HG03175 (cell line): ENCODE measurements at regions not wholly inside any gene's neighbourhood (a gene's known extent, or its start where the extent isn't known, plus 50 kb on each side); places are given as distances from the start of the nearest gene placed in this dataset.
"Not testable (repeated sequence)": the region's sequence is repeated elsewhere in the genome, so short reads cannot be mapped to it uniquely, and the experiment has no call there.

ENCODE experiments used
- ATAC-seq: cut with Tn5 transposase; IDR thresholded peaks from one replicate; pipeline ENCODE4 v1.9.1; 2021; ENCODE audit warnings: mild to moderate bottlenecking, moderate library complexity; ENCODE audit not compliant: unreplicated experiment

DNA sequence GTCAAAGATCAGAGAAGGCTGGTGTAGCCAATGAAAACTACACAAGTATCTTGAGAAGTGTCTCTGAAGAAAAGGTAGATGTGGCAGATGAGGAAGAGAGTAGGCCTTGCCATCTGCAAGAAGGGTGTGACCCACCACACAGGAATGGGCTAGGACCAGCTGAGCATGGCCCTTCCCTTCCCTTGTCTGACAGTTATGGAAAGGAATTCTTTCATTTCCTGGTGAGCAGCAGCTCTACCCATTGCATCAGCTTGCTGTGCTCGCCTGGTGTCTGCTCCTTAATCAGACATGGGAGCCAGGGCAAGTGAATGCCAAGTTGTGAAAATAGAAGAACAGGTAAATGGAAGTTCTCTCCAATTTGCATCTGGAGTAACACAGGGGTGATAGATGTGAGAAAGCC lies 145.2 kb upstream of the KRR1 start:
- no peak for ATAC-seq

DNA sequence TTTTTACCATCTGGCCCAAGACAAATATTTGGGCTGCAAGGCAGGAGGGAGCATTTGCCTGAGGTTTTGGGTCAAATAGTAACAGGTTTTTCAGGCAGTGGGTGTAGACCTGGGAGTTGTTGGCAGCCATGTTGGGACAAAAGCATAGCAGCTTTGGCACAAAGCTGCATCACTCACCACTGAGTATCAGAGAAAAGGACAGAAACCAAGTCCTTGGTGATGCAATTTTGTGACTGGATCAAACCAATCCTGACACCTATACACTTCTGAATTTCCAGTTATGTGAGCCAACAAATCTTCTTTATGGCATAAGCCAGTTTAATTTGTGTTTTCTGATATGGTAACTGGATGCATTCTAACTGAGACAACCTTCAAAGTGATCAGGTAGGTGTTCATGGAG lies 144.8 kb upstream of the KRR1 start:
- no peak for ATAC-seq

DNA sequence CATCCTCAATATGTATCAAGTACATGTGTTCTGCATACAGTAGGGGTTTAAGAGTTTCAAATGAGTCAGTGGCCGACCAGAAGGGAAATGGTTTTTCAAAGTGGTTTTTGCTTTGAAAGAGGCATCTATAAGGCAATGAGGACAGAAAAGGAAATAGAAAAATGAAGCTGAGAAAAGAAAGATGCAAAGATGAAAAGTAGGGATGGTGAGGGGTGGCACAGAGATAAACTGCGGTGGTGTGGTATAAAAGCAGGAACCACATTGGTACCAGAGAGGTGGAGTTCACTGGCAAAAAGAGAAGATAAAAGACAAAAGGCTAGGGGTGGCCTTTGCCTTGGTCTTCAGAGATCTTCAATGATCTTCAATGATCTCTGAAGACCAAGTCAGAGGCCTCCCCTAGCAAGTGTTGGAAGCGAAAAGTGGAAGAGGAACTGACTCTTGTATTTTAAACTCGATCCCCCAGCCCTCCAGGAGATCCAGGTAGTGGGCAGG lies 144.0 kb upstream of the KRR1 start:
- no peak for ATAC-seq

DNA sequence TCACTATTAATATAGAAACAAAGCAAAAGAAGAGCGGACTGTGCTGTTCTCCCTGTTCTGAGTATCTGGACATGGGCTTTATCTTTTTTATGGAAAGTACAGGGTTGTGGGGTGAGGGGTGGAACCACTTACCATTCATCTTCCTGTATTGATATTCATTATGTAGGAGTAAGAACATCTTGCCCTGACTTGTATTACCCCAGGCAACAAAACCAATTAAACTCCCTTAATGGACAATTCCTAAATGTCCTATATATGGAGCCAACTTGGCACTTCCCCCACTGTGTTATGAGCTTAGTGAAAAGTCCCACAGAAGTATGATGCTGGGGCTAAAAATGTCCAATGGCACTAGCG lies 139.9 kb upstream of the KRR1 start:
- ATAC-seq = no peak

DNA sequence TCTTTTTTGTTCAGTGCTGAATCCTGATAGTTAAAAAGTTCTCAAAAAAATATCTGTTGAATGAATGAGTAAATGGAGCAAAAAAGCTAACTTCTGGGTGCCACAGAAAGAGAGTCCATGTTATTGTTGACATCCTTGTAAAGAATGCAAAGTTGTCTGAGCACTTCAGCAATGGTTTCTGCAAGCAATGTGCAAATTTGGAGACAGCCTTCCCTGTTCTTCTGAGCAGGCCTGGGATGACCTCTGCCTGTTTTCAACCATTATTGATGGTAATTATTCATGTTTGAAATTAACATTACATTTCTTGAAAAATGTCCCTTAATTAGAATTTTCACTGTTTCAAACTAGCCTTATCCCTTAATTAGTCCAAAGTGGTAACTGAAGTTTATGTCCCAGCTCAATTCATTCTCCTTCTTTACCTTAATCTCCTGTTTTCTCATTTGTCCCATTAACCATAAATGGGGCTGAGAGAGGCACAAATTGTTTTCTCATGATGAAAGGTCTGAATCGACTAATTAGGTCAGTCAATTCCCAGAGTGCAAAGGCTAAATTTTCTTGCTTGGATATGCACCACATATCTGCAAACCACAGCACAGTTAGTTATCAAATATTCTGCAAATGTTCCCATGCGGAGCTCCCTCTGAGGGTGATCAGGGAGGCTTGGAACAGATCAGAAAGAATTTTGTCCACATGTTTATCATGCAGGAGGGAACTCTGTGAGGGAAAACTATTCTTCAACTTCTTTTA lies 139.4 kb upstream of the KRR1 start:
- no peak for ATAC-seq

GRCh38 chr12:75650100-75650499 lies 138.7 kb upstream of the KRR1 start:
- no peak for ATAC-seq

- no peak for ATAC-seq
Observed at GRCh38 chr12:75648856-75649255, 137.4 kb upstream of the KRR1 start.

- ATAC-seq = no peak
Observed at GRCh38 chr12:75646329-75647210, 135.2 kb upstream of the KRR1 start.

DNA sequence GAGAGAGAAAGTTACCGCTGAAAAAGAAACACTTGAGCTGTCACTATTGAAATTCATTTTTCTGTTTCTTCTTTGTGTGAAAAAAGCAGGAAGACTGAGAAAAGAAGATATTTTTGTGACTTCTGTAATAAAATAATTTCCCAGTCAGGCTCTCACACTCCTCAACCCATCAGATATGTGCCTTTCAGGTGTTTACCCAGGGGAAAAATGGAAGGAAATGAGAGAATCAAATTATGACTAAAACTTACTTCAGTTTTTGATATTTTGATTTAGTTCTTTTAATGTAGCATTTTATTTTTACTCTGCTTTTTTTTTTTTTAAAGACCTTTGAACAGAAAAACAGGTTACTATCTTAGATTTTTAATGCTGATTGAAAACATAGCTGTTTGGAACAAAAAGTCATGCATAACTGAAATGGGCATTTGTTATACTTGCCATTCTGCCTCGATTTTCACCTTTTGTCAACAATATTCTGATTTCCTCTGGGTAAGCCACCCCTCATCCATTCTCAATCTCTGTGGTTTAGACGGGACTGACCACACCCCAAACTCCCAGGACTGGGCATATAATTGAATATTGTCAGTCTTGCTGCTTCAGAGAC lies 133.2 kb upstream of the KRR1 start:
- no peak for ATAC-seq

- ATAC-seq = not testable (repeated sequence)
Observed at GRCh38 chr12:75643119-75643518, 131.7 kb upstream of the KRR1 start.

DNA sequence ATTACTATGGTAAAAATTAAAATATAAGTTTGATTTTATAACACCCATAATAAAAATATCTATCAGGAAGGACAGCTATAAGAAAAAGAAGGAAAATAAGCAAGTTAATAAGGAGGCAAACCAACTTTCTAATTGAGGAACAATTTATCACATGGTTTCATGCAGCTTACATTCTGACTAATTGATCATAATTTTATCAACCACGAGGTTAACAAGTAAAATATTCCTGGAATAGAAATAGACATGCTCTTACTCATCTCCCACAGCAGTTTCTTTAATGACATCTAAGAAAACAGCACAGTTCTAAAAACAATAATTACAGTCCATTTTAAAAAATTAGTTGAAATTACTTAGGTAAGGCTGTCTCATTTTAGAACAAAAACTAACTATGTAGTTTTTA lies 130.8 kb upstream of the KRR1 start:
- ATAC-seq = no peak

- peak; percentile 99 for ATAC-seq
Observed at GRCh38 chr12:75641031-75641780, 129.8 kb upstream of the KRR1 start.

DNA sequence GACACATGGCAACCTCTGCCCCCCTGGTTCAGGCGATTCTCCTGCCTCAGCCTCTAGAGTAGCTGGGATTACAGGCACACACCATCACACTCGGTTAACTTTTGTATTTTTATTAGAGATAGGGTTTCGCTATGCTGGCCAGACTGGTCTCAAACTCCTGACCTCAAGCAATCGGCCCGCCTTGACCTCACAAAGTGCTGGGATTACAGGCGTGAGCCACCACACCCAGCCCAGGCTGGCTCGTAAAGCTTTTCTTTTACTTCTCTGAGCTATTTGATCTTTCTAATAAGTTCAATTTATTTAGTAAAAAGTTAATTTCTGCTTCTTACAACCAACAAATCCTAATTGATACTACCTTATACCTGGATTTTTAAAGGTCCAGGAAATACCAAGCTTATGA lies 127.4 kb upstream of the KRR1 start:
- no peak for ATAC-seq

DNA sequence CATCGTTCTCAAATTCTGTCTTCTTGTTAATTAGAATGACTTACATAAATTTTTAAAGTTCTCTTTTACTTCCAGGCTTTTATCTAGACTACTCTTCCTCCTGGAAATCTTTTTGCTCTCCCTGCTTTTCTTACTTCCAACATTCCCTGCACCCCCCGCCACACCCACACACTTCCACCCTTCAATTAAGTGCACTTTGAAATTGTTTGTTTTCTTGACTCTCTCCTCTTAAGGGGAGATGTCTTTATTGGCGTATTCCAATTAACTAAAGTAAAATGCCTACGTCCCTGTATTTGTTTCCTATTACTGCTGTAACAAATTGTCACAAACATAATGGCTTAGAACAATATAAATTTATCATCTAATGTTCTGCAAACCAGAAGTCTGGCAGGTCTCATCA lies 125.2 kb upstream of the KRR1 start:
- no peak for ATAC-seq

DNA sequence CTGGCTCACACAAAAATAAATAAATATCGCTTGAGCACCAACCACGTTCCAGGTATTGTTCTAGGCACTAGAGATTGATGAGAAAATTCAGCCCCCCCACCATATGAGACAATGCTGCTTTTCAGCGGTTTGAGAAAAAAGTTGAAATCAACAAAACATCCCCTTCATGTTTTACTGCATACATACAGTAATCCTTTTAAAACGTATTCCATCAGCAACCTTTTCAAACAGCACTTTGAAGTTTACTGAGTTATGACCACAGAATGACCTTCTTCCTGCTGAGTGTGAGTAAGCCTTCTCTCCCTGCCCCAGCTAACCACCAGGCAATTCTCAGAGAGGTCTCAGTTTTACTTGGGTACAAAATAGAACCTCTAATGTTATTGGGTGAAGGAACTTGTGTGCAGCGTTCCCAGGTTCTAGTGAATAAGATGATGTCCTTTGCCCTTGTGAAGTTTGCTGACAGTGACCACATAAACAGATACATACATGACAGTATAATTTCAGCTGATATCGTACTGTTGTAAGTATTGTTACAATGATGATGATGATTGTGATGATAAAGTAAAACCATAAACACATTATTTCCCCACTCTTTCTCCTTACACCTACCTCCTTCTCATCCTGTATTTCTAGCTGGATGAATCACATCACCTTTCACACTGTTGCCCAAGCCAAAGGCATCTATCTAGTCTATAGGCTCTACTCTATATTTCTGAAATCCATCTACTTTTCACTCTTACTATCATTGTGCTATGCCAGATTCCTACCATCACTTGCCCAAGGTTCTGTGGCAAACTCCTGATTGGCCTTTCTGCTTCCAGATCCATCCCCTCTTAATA lies 124.4 kb upstream of the KRR1 start:
- ATAC-seq = no peak

DNA sequence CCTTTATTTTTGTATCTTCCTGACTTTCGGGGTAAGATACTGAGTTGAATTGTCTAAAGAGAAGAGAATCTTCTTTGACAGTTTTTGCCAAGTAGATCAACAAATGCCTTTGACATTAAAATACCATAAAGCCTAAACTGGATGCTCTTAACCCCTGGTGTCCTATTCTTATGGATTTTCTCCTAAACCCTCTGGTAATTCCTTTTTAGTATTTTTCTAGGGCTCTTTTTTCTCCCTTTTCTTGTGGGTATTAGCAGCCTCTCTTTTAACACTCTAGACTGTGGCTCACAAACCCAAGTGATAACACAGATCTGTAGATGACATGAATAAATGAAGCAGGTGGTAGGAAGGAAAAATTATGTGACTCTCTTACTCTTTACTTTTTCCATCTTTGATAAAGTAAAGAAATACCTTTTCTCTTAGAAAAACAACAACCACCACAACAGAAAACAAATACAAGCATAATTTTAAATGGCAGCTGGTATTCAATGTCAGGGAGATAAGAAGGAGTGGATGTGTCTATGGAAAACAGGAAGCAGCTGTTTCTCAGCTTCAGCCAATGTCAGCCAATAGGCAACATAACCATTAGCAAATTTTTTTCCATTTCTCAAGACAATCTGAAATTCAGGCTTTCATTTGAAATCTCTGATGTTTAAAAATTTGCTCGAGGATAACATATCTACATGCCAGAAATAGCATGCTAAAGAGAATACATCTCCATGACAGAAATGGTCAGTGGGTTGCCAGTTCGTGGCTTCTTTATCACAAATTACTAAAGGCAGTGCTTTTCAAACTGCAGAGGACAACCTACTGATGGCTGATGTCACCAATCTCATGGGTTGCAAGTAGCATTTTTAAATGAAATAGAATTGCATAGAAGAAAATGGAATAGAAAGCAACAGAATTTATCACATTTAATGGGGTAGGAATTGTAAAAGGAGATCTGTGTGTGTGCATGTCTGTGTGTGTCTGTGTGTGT lies 123.1 kb upstream of the KRR1 start:
- no peak for ATAC-seq

DNA sequence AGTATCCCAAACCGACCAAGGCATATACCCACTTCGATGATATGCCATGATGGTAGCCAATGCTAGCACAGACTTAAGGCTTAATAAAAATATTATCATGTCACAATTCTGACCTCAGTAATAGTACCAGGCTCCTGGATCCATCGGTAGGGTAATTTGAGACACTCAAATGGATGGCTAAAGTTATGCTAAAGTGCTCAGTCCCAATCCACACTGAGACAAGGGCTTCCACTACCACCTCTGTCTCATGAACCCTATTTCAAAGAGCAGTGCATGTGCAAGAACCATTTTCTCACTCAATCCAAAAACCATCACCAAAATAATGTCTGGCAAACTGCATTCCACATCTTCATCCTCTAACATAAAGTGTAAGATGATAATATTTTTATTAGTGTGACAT lies 122.4 kb upstream of the KRR1 start:
- no peak for ATAC-seq

DNA sequence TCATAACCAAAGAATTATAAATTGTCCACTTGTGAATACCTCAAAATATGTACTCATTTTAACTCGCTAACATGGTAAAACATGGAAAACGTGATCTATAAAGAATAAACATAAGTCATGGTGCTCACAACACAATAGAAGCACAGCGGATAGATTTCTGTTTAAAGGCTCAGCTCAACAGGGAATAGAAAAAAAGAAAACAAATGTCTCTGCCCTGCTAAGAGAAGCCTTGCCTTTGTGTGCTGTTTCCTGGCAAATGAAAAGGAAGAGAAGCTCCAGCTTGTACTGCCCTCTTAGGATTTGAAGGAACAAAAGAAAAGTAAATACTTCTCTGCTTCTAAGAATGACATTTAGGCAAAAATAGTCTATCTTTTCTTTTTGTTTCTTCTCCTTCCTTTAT lies 121.0 kb upstream of the KRR1 start:
- no peak for ATAC-seq

- ATAC-seq = no peak
Observed at GRCh38 chr12:75631831-75632230, 120.4 kb upstream of the KRR1 start.
